ENCODE measurements at regions not wholly inside any gene's neighbourhood (a gene's known extent, or its start where the extent isn't known, plus 50 kb on each side); places are given as distances from the start of the nearest gene placed in this dataset.
"Not testable (repeated sequence)": the region's sequence is repeated elsewhere in the genome, so short reads cannot be mapped to it uniquely, and the experiment has no call there.

DNA sequence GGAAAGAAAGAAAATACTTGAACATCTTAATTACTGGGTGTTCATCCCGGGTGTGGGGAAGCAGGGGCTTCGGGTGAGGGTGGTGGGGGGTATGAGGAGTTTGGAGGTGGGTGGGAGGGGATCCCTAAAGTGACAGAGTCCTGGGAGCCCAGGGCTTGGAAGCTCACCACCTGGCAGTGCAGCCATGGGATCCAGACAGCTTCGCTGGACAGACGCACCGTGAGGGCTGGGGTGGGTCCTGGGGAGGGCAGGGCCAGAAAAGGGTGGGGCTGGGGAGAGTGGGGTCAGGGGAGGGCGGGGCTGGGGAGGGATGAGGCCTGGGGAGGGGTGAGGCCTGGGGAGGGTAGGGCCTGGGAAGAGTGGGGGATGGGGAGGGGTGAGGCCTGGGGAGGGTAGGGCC is 127.5 kb upstream of the LPCAT1 start:
- no peak overlapping the region for H3K4me3 Mint-ChIP-seq
- no peak for DNase-seq
- ChIA-PET POLR2A (no interaction called here), CTCF (no interaction called here)
- H3K27me3 Mint-ChIP-seq: peaks cover 45% of the 10 kb centered on the region
- ATAC-seq: no peak
- H3K9me3 Mint-ChIP-seq: no peaks in the 10 kb centered on the region
- TF ChIP-seq, protein P1, sequence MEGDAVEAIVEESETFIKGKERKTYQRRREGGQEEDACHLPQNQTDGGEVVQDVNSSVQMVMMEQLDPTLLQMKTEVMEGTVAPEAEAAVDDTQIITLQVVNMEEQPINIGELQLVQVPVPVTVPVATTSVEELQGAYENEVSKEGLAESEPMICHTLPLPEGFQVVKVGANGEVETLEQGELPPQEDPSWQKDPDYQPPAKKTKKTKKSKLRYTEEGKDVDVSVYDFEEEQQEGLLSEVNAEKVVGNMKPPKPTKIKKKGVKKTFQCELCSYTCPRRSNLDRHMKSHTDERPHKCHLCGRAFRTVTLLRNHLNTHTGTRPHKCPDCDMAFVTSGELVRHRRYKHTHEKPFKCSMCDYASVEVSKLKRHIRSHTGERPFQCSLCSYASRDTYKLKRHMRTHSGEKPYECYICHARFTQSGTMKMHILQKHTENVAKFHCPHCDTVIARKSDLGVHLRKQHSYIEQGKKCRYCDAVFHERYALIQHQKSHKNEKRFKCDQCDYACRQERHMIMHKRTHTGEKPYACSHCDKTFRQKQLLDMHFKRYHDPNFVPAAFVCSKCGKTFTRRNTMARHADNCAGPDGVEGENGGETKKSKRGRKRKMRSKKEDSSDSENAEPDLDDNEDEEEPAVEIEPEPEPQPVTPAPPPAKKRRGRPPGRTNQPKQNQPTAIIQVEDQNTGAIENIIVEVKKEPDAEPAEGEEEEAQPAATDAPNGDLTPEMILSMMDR (IDR thresholded peaks at IDR 0.05): no peak
- intact Hi-C loops (cut with micrococcal nuclease): no loop called here
- peaks cover 9% of the 10 kb centered on the region for H3K4me1 Mint-ChIP-seq (ENCODE audit: low read depth)
- H3K36me3 Mint-ChIP-seq (ENCODE audit: low read depth): no peaks in the 10 kb centered on the region
- H3K27ac Mint-ChIP-seq: no peak overlapping the region

DNA sequence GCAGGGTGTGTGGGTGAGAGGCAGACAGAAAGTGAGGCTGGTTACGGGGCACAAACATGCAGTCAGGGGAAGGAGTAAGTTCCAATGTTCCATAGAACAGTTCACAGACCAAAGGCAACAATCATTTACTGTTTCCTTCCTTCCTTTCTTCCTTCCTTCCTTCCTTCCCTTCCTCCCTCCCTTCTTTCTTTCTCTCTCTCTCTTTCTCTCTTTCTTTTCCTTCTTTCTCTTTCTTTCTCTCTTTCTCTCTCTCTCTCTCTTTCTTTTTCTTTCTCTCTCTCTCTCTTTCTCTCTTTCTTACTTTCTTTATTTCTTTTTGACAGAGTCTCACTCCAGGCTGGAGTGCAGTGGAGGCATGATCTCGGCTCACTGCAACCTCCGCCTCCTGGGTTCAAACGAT is 125.8 kb upstream of the LPCAT1 start:
- ChIA-PET CTCF (no interaction called here), POLR2A (no interaction called here)
- no peak overlapping the region for H3K27ac Mint-ChIP-seq
- DNase-seq (no peak), ATAC-seq (no peak)
- intact Hi-C loops (cut with micrococcal nuclease): loop anchor here (10.0 kb wide), 1 partner anchor 265 kb away; no protein-coding TSS in a partner anchor
- TF ChIP-seq, protein P1 (IDR thresholded peaks at IDR 0.05): no peak
- H3K27me3 Mint-ChIP-seq: peaks cover 50% of the 10 kb centered on the region
- H3K4me3 Mint-ChIP-seq: no peak overlapping the region
- H3K36me3 Mint-ChIP-seq (ENCODE audit: low read depth): no peaks in the 10 kb centered on the region
- no peaks in the 10 kb centered on the region for H3K9me3 Mint-ChIP-seq
- peaks cover 14% of the 10 kb centered on the region for H3K4me1 Mint-ChIP-seq (ENCODE audit: low read depth)

DNA sequence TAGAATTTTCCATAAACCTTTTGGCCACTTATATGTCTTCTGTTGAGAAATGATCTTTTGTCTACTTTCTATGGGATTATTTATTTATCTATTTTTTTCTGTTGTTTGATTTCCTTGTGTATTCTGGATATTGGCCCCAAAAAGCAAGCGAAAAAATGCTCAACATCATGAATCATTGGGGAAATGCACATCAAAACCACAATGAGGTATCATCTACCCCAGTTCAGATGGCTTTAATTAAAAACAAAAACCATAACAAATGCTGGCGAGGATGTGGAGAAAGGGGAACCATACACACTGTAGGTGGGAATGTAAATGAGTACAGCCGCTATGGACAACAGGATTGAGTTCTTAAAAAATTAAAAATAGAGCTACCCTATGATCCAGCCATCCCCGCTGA is 125.0 kb upstream of the LPCAT1 start:
- Mint-ChIP-seq H3K27ac (no peak overlapping the region), H3K4me3 (no peak overlapping the region), H3K4me1 (ENCODE audit: low read depth) (peaks cover 17% of the 10 kb centered on the region), H3K9me3 (no peaks in the 10 kb centered on the region), H3K36me3 (ENCODE audit: low read depth) (no peaks in the 10 kb centered on the region), H3K27me3 (peaks cover 53% of the 10 kb centered on the region)
- intact Hi-C loops (cut with micrococcal nuclease): loop anchor here (10.0 kb wide), 1 partner anchor 264 kb away; no protein-coding TSS in a partner anchor
- ChIA-PET POLR2A (no interaction called here), CTCF (no interaction called here)
- DNase-seq: no peak
- ATAC-seq: no peak
- TF ChIP-seq, protein P1 (IDR thresholded peaks at IDR 0.05): no peak

DNA sequence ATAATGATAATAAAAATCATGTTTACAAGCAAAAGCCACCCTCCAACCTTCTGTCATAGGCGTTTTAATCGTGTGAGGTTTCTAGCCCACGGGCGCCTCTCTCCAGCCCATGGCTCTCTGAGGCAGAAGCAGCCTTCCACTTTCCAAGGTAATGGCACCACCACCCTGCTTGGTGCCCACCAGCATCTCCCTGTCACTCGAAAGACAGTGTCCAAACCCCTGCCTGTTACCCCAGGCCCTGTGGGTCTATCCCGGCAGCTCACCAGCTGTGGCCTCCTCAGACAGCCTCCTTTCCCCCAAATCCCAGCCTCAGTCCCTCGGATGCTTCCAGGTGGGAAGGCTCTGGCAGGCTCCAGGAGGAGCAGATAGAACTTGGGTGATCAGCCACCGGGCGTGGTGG is 123.8 kb upstream of the LPCAT1 start:
- CTCF ChIA-PET: no interaction called here
- no peaks in the 10 kb centered on the region for H3K36me3 Mint-ChIP-seq (ENCODE audit: low read depth)
- no peak overlapping the region for H3K4me3 Mint-ChIP-seq

DNA sequence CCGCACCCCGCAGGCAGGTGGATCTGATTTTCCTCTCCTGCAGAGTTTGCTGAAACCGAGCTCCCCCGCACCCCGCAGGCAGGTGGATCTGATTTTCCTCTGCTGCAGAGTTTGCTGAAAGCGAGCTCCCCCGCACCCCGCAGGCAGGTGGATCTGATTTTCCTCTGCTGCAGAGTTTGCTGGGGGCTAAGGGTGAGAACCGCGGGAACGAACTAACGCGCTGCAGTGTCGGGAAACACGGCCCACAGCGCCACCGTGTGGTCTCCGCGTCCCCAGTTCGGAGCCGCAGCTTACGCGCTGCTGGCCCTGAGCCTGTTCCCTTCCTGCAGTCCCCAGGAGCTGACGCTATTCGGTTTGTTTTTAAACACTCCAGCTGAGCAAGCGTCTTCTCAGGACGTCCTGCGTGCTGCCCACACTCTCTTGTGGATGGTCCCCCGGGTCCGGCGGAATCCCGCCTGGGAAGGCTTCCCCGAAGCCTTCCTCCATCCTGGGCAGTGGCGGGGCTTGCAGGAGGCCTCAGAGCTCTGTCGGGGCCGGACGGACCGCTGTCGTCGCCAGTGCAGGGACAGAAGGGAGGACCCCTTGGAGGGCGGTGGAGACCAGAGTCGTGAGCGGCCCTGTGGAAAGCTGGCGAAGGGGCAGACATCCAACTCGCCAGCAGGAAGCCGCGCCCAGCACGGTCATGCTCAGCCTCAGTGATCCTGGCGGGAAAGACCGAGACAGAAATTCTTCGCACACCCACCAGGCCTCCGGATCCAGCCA is 121.2 kb upstream of the LPCAT1 start:
- ChIA-PET CTCF (interaction anchor here (0.7 to 3.5 kb wide), 57 partner anchors 9 to 659 kb away, joined by 3 to 29 read pairs (median 4); partner anchors contain the start of genes CLPTM1L and LPCAT1), POLR2A (no interaction called here)
- Mint-ChIP-seq H3K36me3 (ENCODE audit: low read depth) (no peaks in the 10 kb centered on the region), H3K4me1 (ENCODE audit: low read depth) (peaks cover 15% of the 10 kb centered on the region), H3K27me3 (peaks cover 44% of the 10 kb centered on the region), H3K27ac (no peak overlapping the region), H3K9me3 (no peaks in the 10 kb centered on the region), H3K4me3 (no peak overlapping the region)
- DNase-seq (peak; percentile 84), ATAC-seq (peak; percentile 84)
- TF ChIP-seq, protein P1 (IDR thresholded peaks at IDR 0.05): peak; percentile 88
- intact Hi-C loops (cut with micrococcal nuclease): loop anchor here (5.0 to 10.0 kb wide), 4 partner anchors 53 to 478 kb away; no protein-coding TSS in a partner anchor

More for the DNA sequence above, 123.8 kb upstream of the LPCAT1 start:
- DNase-seq (no peak), ATAC-seq (no peak)
- TF ChIP-seq, protein P1 (IDR thresholded peaks at IDR 0.05): no peak
- intact Hi-C loops (cut with micrococcal nuclease): loop anchor here (10.0 kb wide), 1 partner anchor 263 kb away; no protein-coding TSS in a partner anchor
- Mint-ChIP-seq H3K27ac (no peak overlapping the region), H3K4me1 (ENCODE audit: low read depth) (peaks cover 12% of the 10 kb centered on the region), H3K27me3 (peaks cover 50% of the 10 kb centered on the region), H3K9me3 (no peaks in the 10 kb centered on the region)
- POLR2A ChIA-PET: no interaction called here

DNA sequence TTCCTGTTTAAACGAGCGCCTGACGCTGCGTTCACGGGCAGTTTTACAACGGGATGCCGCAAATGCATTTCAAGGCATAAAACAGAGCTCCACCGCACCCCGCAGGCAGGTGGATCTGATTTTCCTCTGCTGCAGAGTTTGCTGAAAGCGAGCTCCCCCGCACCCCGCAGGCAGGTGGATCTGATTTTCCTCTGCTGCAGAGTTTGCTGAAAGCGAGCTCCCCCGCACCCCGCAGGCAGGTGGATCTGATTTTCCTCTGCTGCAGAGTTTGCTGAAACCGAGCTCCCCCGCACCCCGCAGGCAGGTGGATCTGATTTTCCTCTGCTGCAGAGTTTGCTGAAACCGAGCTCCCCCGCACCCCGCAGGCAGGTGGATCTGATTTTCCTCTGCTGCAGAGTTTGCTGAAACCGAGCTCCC is 120.6 kb upstream of the LPCAT1 start:
- H3K36me3 Mint-ChIP-seq (ENCODE audit: low read depth); H3K9me3 Mint-ChIP-seq; ATAC-seq; H3K4me3 Mint-ChIP-seq; POLR2A ChIA-PET; DNase-seq; H3K27ac Mint-ChIP-seq: not testable (repeated sequence)
- Mint-ChIP-seq H3K27me3 (peaks cover 43% of the 10 kb centered on the region), H3K4me1 (ENCODE audit: low read depth) (peaks cover 15% of the 10 kb centered on the region)
- intact Hi-C loops (cut with micrococcal nuclease): loop anchor here (5.0 to 10.0 kb wide), 4 partner anchors 52 to 477 kb away; no protein-coding TSS in a partner anchor
- CTCF ChIA-PET: interaction anchor here (0.7 to 3.5 kb wide), 43 partner anchors 10 to 484 kb away, joined by 3 to 29 read pairs (median 4); partner anchors contain the start of genes CLPTM1L and LPCAT1
